DOHH2 (cell line): ENCODE measurements at regions not wholly inside any gene's neighbourhood (a gene's known extent, or its start where the extent isn't known, plus 50 kb on each side); places are given as distances from the start of the nearest gene placed in this dataset.

Experiments
- H3F3A ChIP-seq: fragments of 200-600 bp; sonication (generic), shearing (Covaris generic); 2 replicates; pipeline ENCODE4 v1.6.0; 2016; ENCODE audit warnings: antibody characterized with exemption, mild to moderate bottlenecking; ENCODE audit not compliant: control insufficient read depth, insufficient read depth
- H3K27ac ChIP-seq: fragments of 200-600 bp; sonication (generic); 2 replicates; pipeline ENCODE4 v1.5.1; 2014; ENCODE audit warnings: low read depth, mild to moderate bottlenecking, low read length, moderate library complexity
- H3K27me3 ChIP-seq: fragments of 200-600 bp; sonication (generic); 2 replicates; pipeline ENCODE4 v1.6.1; 2014; ENCODE audit warnings: mild to moderate bottlenecking, low read length, mixed read lengths; ENCODE audit not compliant: control insufficient read depth
- H3K36me3 ChIP-seq: fragments of 200-600 bp; sonication (generic); 2 replicates; pipeline ENCODE4 v1.6.1; 2014; ENCODE audit warnings: mild to moderate bottlenecking, low read length, moderate library complexity, mixed read lengths; ENCODE audit not compliant: control insufficient read depth
- H3K4me1 ChIP-seq: fragments of 200-600 bp; sonication (generic); 2 replicates; pipeline ENCODE4 v1.6.1; 2014; ENCODE audit warnings: mild to moderate bottlenecking, low read length, mixed read lengths; ENCODE audit not compliant: control insufficient read depth
- H3K4me2 ChIP-seq: fragments of 200-600 bp; sonication (generic); 2 replicates; pipeline ENCODE4 v1.6.0; 2014; ENCODE audit warnings: mild to moderate bottlenecking, low read length, moderate library complexity
- H3K4me3 ChIP-seq: fragments of 200-600 bp; sonication (generic); 2 replicates; pipeline ENCODE4 v1.5.1; 2014; ENCODE audit warnings: mild to moderate bottlenecking, low read length, mixed read lengths
- H3K79me2 ChIP-seq: fragments of 200-600 bp; sonication (generic); 2 replicates; pipeline ENCODE4 v1.6.1; 2014; ENCODE audit warnings: mild to moderate bottlenecking, low read length, mixed read lengths; ENCODE audit not compliant: control insufficient read depth
- H3K9me2 ChIP-seq: fragments of 200-600 bp; sonication (generic); replicated peaks from 2 replicates; pipeline ENCODE4 v1.6.1; 2014; ENCODE audit warnings: mild to moderate bottlenecking, low read length, mixed read lengths; ENCODE audit not compliant: control insufficient read depth
- H3K9me3 ChIP-seq: fragments of 200-600 bp; sonication (generic); 2 replicates; pipeline ENCODE4 v1.6.1; 2014; ENCODE audit warnings: antibody characterized with exemption, low read length, mixed read lengths; ENCODE audit not compliant: control insufficient read depth, insufficient read depth
- H4K20me1 ChIP-seq: fragments of 200-600 bp; sonication (generic); 2 replicates; pipeline ENCODE4 v1.6.0; 2014; ENCODE audit warnings: low read depth, mild to moderate bottlenecking, antibody characterized with exemption, low read length, moderate library complexity; ENCODE audit not compliant: control insufficient read depth, insufficient read depth
- EZH2phosphoT487 ChIP-seq: fragments of 200-600 bp; sonication (generic); IDR thresholded peaks from 2 replicates; pipeline ENCODE4 v1.6.1; 2017; ENCODE audit warnings: borderline replicate concordance, mild to moderate bottlenecking, antibody characterized with exemption, low read length, moderate library complexity, mixed read lengths
- TF ChIP-seq, protein P1 (sequence below): fragments of 200-600 bp; sonication (generic); IDR thresholded peaks from one replicate; pipeline ENCODE4 v1.5.1; 2014; ENCODE audit warnings: antibody characterized with exemption, mild to moderate bottlenecking, low read depth, low read length; ENCODE audit not compliant: poor library complexity, severe bottlenecking

DNA sequence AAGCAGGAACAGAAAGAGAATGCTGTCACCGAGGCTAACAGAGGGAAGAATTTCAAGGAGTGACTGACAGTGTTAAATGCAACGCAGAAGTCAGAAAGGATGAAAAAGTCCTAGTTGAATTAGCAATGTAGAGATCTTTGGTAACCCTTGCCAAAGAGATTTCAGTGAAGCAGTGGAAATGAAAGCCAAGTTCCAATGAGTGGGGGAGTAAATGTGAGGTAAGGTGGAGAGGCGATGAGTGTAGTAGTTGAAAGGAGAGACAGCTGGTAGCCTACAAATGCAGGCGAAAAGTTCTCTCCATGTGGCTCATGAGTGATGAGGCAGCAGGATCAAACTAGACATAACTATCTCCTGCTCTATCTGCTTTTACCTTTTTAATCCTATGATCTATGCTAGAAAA, 74.6 kb upstream of the IPO9 start:
- no peaks in the 10 kb centered on the region; the same call in 1 of the 2 replicates for H4K20me1 ChIP-seq
- peaks cover 71% of the 10 kb centered on the region for H3K27me3 ChIP-seq
- peaks cover 12% of the 10 kb centered on the region; the same call in 1 of the 2 replicates for H3K4me1 ChIP-seq
- no peak overlapping the region for H3K4me2 ChIP-seq
- no peaks in the 10 kb centered on the region for H3K9me3 ChIP-seq
- H3F3A ChIP-seq = no peaks in the 10 kb centered on the region
- H3K27ac ChIP-seq = no peak overlapping the region
- no peaks in the 10 kb centered on the region for H3K36me3 ChIP-seq
- TF ChIP-seq EZH2phosphoT487 = no peak
- TF ChIP-seq, protein P1, sequence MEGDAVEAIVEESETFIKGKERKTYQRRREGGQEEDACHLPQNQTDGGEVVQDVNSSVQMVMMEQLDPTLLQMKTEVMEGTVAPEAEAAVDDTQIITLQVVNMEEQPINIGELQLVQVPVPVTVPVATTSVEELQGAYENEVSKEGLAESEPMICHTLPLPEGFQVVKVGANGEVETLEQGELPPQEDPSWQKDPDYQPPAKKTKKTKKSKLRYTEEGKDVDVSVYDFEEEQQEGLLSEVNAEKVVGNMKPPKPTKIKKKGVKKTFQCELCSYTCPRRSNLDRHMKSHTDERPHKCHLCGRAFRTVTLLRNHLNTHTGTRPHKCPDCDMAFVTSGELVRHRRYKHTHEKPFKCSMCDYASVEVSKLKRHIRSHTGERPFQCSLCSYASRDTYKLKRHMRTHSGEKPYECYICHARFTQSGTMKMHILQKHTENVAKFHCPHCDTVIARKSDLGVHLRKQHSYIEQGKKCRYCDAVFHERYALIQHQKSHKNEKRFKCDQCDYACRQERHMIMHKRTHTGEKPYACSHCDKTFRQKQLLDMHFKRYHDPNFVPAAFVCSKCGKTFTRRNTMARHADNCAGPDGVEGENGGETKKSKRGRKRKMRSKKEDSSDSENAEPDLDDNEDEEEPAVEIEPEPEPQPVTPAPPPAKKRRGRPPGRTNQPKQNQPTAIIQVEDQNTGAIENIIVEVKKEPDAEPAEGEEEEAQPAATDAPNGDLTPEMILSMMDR = no peak
- H3K79me2 ChIP-seq = no peaks in the 10 kb centered on the region
- H3K9me2 ChIP-seq = no peaks in the 10 kb centered on the region
- no peak overlapping the region for H3K4me3 ChIP-seq

DNA sequence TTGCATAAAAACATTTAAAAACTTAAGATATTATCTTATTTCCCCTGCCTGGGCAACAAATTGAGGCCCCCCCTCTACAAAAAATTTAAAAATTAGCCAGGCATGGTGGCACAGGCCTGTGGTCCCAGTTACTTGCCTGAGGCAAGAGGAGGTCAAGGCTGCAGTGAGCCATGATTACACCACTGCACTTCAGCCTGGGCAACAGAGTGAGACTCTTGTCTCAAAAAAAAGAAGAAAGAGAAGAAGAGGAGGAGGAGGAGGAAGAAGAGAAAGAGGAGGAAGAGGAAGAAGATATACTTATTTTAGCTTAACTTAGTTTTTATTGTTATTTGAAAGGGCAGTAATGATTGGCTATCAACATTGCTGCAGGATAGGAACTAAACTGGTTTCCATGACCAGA, 73.8 kb upstream of the IPO9 start:
- H3K27me3 ChIP-seq = peaks cover 74% of the 10 kb centered on the region
- no peak overlapping the region for H3K4me3 ChIP-seq
- no peak overlapping the region for H3K27ac ChIP-seq
- no peaks in the 10 kb centered on the region; the same call in 1 of the 2 replicates for H4K20me1 ChIP-seq
- H3K4me2 ChIP-seq = no peak overlapping the region
- no peaks in the 10 kb centered on the region for H3K9me2 ChIP-seq
- H3K36me3 ChIP-seq = no peaks in the 10 kb centered on the region
- TF ChIP-seq, protein P1 = no peak
- TF ChIP-seq EZH2phosphoT487 = no peak
- H3K9me3 ChIP-seq = no peaks in the 10 kb centered on the region
- H3K79me2 ChIP-seq = no peaks in the 10 kb centered on the region
- peaks cover 12% of the 10 kb centered on the region; the same call in 1 of the 2 replicates for H3K4me1 ChIP-seq
- no peaks in the 10 kb centered on the region for H3F3A ChIP-seq

DNA sequence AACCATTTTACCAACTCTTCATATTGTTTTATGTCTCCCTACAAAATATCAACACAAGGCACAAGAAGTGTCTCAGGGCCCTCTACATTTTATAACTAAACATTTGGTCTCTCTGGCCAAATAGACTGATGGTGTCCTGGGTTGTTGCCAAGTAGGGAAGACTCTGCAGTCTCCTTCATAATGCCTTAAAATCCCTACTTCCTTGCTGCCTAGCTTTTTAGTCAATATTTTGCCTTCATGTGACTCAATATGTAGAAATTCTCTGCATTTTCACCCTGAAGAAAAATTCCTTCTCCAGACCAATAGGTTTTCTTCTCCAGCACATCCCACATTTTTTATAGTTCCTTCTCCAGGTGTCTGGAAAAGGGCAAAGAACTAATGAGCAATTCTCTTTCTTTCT, 72.6 kb upstream of the IPO9 start:
- H3K4me1 ChIP-seq = peaks cover 12% of the 10 kb centered on the region; the same call in 1 of the 2 replicates
- no peak overlapping the region for H3K27ac ChIP-seq
- no peaks in the 10 kb centered on the region for H3K9me2 ChIP-seq
- no peaks in the 10 kb centered on the region for H3K36me3 ChIP-seq
- H3K4me2 ChIP-seq = no peak overlapping the region
- H3K4me3 ChIP-seq = no peak overlapping the region
- no peak for TF ChIP-seq EZH2phosphoT487
- TF ChIP-seq, protein P1 = no peak
- H3F3A ChIP-seq = no peaks in the 10 kb centered on the region
- no peaks in the 10 kb centered on the region for H3K79me2 ChIP-seq
- H3K27me3 ChIP-seq = peaks cover 70% of the 10 kb centered on the region
- H3K9me3 ChIP-seq = no peaks in the 10 kb centered on the region
- no peaks in the 10 kb centered on the region; the same call in 1 of the 2 replicates for H4K20me1 ChIP-seq
